HEK293 (cell line): ENCODE measurements at regions not wholly inside any gene's neighbourhood (a gene's known extent, or its start where the extent isn't known, plus 50 kb on each side); places are given as distances from the start of the nearest gene placed in this dataset.

ENCODE experiments used
- TCF7L2 ChIP-seq: IDR thresholded peaks from 2 replicates; pipeline ENCODE4 v1.6.1; 2011; ENCODE audit warnings: low read depth, mild to moderate bottlenecking, inconsistent platforms, low read length, moderate library complexity, borderline replicate concordance
- TSHZ1 ChIP-seq: fragments of 450-650 bp; formaldehyde crosslinking; IDR thresholded peaks from 2 replicates; pipeline ENCODE4 v1.5.1; 2016; ENCODE audit warnings: missing biosample characterization, missing genetic modification characterization, borderline replicate concordance

- TF ChIP-seq TSHZ1 (no peak), TCF7L2 (no peak)
Observed at GRCh38 chr16:65944361-65944760, 422.1 kb upstream of the CDH5 start.
